ENCODE measurements at regions not wholly inside any gene's neighbourhood (a gene's known extent, or its start where the extent isn't known, plus 50 kb on each side); places are given as distances from the start of the nearest gene placed in this dataset.

DNA sequence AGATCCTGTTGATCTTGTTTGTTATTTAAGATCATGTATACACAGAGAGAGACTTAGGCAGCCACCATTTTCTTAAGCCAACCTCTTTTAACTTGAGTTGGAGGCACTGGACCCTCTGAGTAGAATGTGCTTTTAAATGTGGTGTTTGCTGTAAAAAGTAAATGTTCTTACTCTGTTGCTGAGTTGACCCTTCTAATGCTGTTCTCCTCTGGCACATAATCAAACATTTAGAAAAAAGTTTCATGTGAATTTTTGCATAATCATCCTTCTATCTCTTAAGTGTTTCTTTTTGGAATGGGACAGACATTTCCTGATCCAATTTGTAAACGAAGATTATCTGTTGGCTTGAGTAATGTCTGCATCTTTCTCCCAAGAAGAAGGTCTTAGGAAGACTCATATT lies 255.1 kb upstream of the ETAA1 start:
- Histone ChIP-seq H3K27ac (ENCODE audit: extremely low read depth, low read depth, low read length) (no peak overlapping the region), H3K4me1 (ENCODE audit: control insufficient read depth, insufficient read depth, low read length) (no peaks in the 10 kb centered on the region), H3K9me3 (ENCODE audit: control insufficient read depth, insufficient read depth, low read depth, low read length) (no peaks in the 10 kb centered on the region), H3K36me3 (ENCODE audit: control insufficient read depth in 2 of 2, insufficient read depth in 1 of 2, low read length in 2 of 2) (no peaks in the 10 kb centered on the region), H3K4me3 (ENCODE audit: low read depth, low read length) (no peak overlapping the region)
- TF ChIP-seq ZNF558 (tag by site-specific recombination; IDR thresholded peaks at IDR 0.05) (no peak), ZNF366 (tag by site-specific recombination; conservative IDR thresholded peaks at IDR 0.05) (no peak), GFI1B (tag by site-specific recombination; IDR thresholded peaks at IDR 0.05) (no peak), ZNF214 (tag by site-specific recombination; IDR thresholded peaks at IDR 0.05; ENCODE audit: borderline replicate concordance) (no peak), RBAK (tag by site-specific recombination; IDR thresholded peaks at IDR 0.05) (no peak), ZNF184 (tag by site-specific recombination; IDR thresholded peaks at IDR 0.05) (no peak), ZNF610 (tag by site-specific recombination; IDR thresholded peaks at IDR 0.05; ENCODE audit: borderline replicate concordance) (no peak), ZNF140 (tag by site-specific recombination; IDR thresholded peaks at IDR 0.05) (no peak), MZF1 (tag by site-specific recombination; IDR thresholded peaks at IDR 0.05; ENCODE audit: borderline replicate concordance) (no peak), ZNF660 (tag by site-specific recombination; IDR thresholded peaks at IDR 0.05) (no peak), ZBTB20 (tag by site-specific recombination; IDR thresholded peaks at IDR 0.05) (no peak), ZNF10 (tag by site-specific recombination; IDR thresholded peaks at IDR 0.05) (no peak), ZNF549 (tag by site-specific recombination; IDR thresholded peaks at IDR 0.05) (no peak), ZBTB6 (tag by site-specific recombination; IDR thresholded peaks at IDR 0.05) (no peak), OVOL3 (tag by site-specific recombination; IDR thresholded peaks at IDR 0.05) (no peak), ZXDB (tag by site-specific recombination; IDR thresholded peaks at IDR 0.05) (no peak)
- TF ChIP-seq, protein P1, sequence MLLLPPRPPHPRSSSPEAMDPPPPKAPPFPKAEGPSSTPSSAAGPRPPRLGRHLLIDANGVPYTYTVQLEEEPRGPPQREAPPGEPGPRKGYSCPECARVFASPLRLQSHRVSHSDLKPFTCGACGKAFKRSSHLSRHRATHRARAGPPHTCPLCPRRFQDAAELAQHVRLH (tag by site-specific recombination; IDR thresholded peaks at IDR 0.05), result no peak
- TF ChIP-seq, protein P2, sequence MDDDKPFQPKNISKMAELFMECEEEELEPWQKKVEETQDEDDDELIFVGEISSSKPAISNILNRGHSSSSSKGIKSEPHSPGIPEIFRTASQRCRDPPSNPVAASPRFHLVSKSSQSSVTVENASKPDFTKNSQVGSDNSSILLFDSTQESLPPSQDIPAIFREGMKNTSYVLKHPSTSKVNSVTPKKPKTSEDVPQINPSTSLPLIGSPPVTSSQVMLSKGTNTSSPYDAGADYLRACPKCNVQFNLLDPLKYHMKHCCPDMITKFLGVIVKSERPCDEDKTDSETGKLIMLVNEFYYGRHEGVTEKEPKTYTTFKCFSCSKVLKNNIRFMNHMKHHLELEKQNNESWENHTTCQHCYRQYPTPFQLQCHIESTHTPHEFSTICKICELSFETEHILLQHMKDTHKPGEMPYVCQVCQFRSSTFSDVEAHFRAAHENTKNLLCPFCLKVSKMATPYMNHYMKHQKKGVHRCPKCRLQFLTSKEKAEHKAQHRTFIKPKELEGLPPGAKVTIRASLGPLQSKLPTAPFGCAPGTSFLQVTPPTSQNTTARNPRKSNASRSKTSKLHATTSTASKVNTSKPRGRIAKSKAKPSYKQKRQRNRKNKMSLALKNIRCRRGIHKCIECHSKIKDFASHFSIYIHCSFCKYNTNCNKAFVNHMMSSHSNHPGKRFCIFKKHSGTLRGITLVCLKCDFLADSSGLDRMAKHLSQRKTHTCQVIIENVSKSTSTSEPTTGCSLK (tag by site-specific recombination; IDR thresholded peaks at IDR 0.05), result no peak
- POLR2A ChIA-PET, result no interaction called here
- CTCF ChIA-PET, result no interaction called here

- CTCF ChIA-PET, result interaction anchor here (0.6 to 1.0 kb wide), 2 partner anchors 23 to 334 kb away, joined by 3 read pairs; no protein-coding TSS in a partner anchor
- H3K9me3 ChIP-seq (ENCODE audit: control insufficient read depth, insufficient read depth, low read depth, low read length), result no peaks in the 10 kb centered on the region
- no peak for TF ChIP-seq PRDM1 (tag by site-specific recombination; IDR thresholded peaks at IDR 0.05)
- no peak for TF ChIP-seq YY1 (tag by site-specific recombination; IDR thresholded peaks at IDR 0.05)
- no peak for TF ChIP-seq ZNF548 (tag by site-specific recombination; IDR thresholded peaks at IDR 0.05)
- TF ChIP-seq REPIN1 (tag by site-specific recombination; IDR thresholded peaks at IDR 0.05; ENCODE audit: low read depth), result no peak
- no peak for TF ChIP-seq ZNF24 (tag by site-specific recombination; IDR thresholded peaks at IDR 0.05)
- no peak for TF ChIP-seq ZEB2 (tag by site-specific recombination; IDR thresholded peaks at IDR 0.05)
These were observed 254.4 kb upstream of the ETAA1 start for GRCh38 chr2:67142741-67143140.

More at GRCh38 chr2:67142741-67143140, 254.4 kb upstream of the ETAA1 start:
- no peaks in the 10 kb centered on the region for H3K36me3 ChIP-seq (ENCODE audit: control insufficient read depth in 2 of 2, insufficient read depth in 1 of 2, low read length in 2 of 2)
- H3K27ac ChIP-seq (ENCODE audit: extremely low read depth, low read depth, low read length), result no peak overlapping the region
- H3K4me3 ChIP-seq (ENCODE audit: low read depth, low read length), result no peak overlapping the region
- H3K4me1 ChIP-seq (ENCODE audit: control insufficient read depth, insufficient read depth, low read length), result no peaks in the 10 kb centered on the region
- POLR2A ChIA-PET, result no interaction called here
